ENCODE measurements at regions not wholly inside any gene's neighbourhood (a gene's known extent, or its start where the extent isn't known, plus 50 kb on each side); places are given as distances from the start of the nearest gene placed in this dataset.
A peak's percentile ranks its signal among the peaks of the same experiment; 100 is the strongest.

DNA sequence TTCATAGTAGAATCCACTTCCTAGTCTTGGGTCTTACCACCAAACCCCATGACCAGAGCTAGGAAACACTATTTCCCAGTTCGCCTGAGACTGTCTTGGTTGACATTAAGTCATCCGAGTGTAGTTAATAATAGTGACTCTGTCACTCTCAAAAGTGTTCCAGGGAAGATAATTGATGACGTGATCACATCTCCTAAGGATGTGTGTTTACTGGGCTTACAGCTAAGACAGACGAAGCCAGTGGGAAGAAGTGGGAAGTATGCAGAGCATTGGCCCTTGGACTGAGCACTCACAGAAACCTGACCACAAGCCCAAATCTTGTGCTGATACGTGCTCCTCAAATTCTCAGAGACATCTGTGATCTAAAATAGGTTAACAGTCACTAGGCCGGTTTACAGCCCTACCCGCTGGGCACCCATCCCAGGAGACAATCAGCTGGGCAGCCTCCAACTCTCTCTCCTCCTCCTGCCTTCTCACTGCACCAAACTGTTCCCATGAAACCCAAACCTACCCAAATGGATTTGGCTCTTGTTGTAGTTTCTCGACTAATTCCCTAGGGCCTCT, 316.6 kb downstream of the TLE1 start:
- H3K4me3 ChIP-seq, result no peak overlapping the region
- H3K4me1 ChIP-seq, result peaks cover 0 to 35% (median 26%) of the 10 kb centered on the region in 12 donors
- ATAC-seq, result peak; percentile 71 to 82 (median 76)
- H3K27me3 ChIP-seq, result no peaks in the 10 kb centered on the region
- intact Hi-C loops (cut with DNase I), result loop anchor here in 3 of 10 donors (5.0 to 10.0 kb wide), 3 partner anchors 182 to 242 kb away; no protein-coding TSS in a partner anchor
- 50 to 65% (median 56%) methylated on average over 8 of the region's 8 CpGs for WGBS, 4 donors
- peak in 4 of 5 donors; percentile 32 to 43 (median 40) for DNase-seq
- peak overlapping the region in 10 of 12 donors; percentile 20 to 80 (median 55) for H3K27ac ChIP-seq
- TF ChIP-seq, protein P1, sequence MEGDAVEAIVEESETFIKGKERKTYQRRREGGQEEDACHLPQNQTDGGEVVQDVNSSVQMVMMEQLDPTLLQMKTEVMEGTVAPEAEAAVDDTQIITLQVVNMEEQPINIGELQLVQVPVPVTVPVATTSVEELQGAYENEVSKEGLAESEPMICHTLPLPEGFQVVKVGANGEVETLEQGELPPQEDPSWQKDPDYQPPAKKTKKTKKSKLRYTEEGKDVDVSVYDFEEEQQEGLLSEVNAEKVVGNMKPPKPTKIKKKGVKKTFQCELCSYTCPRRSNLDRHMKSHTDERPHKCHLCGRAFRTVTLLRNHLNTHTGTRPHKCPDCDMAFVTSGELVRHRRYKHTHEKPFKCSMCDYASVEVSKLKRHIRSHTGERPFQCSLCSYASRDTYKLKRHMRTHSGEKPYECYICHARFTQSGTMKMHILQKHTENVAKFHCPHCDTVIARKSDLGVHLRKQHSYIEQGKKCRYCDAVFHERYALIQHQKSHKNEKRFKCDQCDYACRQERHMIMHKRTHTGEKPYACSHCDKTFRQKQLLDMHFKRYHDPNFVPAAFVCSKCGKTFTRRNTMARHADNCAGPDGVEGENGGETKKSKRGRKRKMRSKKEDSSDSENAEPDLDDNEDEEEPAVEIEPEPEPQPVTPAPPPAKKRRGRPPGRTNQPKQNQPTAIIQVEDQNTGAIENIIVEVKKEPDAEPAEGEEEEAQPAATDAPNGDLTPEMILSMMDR (IDR thresholded peaks at IDR 0.05), result no peak
- no peak for TF ChIP-seq POLR2A (IDR thresholded peaks at IDR 0.05)
- H3K9me3 ChIP-seq, result no peaks in the 10 kb centered on the region
- H3K36me3 ChIP-seq, result no peaks in the 10 kb centered on the region

- Histone ChIP-seq H3K4me3 (no peak overlapping the region), H3K27me3 (no peaks in the 10 kb centered on the region), H3K27ac (peak overlapping the region in 5 of 12 donors; percentile 20 to 58 (median 48)), H3K36me3 (no peaks in the 10 kb centered on the region), H3K4me1 (peaks cover 0 to 35% (median 25%) of the 10 kb centered on the region in 12 donors), H3K9me3 (no peaks in the 10 kb centered on the region)
- WGBS, 4 donors, result 82 to 89% (median 87%) methylated on average over 7 of the region's 7 CpGs
- ATAC-seq (no peak), DNase-seq (no peak)
- TF ChIP-seq, protein P1 (IDR thresholded peaks at IDR 0.05), result no peak
- no peak for TF ChIP-seq POLR2A (IDR thresholded peaks at IDR 0.05)
- intact Hi-C loops (cut with DNase I), result loop anchor here in 3 of 10 donors (5.0 to 10.0 kb wide), 3 partner anchors 183 to 243 kb away; no protein-coding TSS in a partner anchor
These were observed 317.5 kb downstream of the TLE1 start for GRCh38 chr9:81371824-81372223.

- intact Hi-C loops (cut with DNase I), result loop anchor here in 3 of 10 donors (5.0 to 10.0 kb wide), 3 partner anchors 184 to 244 kb away; no protein-coding TSS in a partner anchor
- Histone ChIP-seq H3K36me3 (no peaks in the 10 kb centered on the region), H3K4me1 (peaks cover 0 to 31% (median 22%) of the 10 kb centered on the region in 12 donors), H3K9me3 (peaks cover 0 to 12% (median 2%) of the 10 kb centered on the region in 12 donors), H3K27me3 (no peaks in the 10 kb centered on the region), H3K27ac (no peak overlapping the region), H3K4me3 (no peak overlapping the region)
- WGBS, 4 donors, result 80 to 86% (median 83%) methylated on average over 7 of the region's 7 CpGs
- DNase-seq (no peak), ATAC-seq (no peak)
- TF ChIP-seq POLR2A (IDR thresholded peaks at IDR 0.05), result no peak
- TF ChIP-seq, protein P1 (IDR thresholded peaks at IDR 0.05), result no peak
These were observed 318.7 kb downstream of the TLE1 start for GRCh38 chr9:81370650-81371049.

DNA sequence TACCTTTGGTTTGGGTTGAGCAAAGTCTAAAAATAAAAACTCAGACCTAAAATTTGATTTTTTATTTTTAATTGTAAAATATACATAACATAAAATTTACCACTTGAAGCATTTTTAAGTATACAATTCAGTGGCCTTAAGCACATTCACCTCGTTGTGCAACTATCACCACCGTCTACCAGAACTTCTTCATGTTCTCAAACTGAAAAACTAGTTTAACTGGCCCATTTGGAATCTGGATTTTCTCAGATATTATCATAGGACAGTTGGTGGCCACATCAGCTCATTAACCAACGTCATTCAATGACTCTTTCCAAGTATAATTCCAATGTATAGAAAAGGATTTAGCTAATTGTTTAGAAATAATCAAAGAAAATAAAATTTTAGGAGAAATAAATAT, 319.3 kb downstream of the TLE1 start:
- Histone ChIP-seq H3K4me3 (no peak overlapping the region), H3K36me3 (no peaks in the 10 kb centered on the region), H3K27ac (no peak overlapping the region), H3K9me3 (peaks cover 0 to 17% (median 7%) of the 10 kb centered on the region in 12 donors), H3K4me1 (peaks cover 0 to 26% (median 16%) of the 10 kb centered on the region in 12 donors), H3K27me3 (no peaks in the 10 kb centered on the region)
- DNase-seq (no peak), ATAC-seq (no peak)
- TF ChIP-seq, protein P1 (IDR thresholded peaks at IDR 0.05), result no peak
- TF ChIP-seq POLR2A (IDR thresholded peaks at IDR 0.05), result no peak
- intact Hi-C loops (cut with DNase I), result loop anchor here in 3 of 10 donors (5.0 to 10.0 kb wide), 3 partner anchors 185 to 245 kb away; no protein-coding TSS in a partner anchor
- 75 to 86% (median 79%) methylated on average over 3 of the region's 3 CpGs for WGBS, 4 donors
